ENCODE measurements at regions not wholly inside any gene's neighbourhood (a gene's known extent, or its start where the extent isn't known, plus 50 kb on each side); places are given as distances from the start of the nearest gene placed in this dataset.

DNA sequence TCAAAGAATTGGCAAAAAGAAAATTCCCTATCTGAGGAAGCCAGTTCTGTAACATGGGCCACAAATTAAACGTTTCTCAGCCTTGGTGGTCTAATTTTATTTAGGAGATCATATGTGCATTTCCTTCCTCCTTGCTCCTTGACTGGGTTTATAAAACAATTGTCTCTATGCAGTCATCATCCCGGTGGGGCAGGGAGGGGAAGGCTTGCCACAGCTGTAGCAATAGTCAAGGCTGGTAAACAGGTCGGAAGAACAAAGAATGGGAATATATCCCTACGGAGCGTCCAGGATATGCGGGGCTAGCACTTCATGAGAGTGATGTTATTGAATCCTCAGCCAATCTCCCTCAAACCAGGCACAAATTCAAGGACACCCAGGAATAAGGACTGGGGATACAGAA, 143.8 kb downstream of the RNF152 start:
- TF ChIP-seq CTCF (IDR thresholded peaks at IDR 0.05; ENCODE audit: low read depth, low read length), result no peak
- H3K4me3 ChIP-seq (ENCODE audit: low read depth, low read length), result no peak overlapping the region

- no peak overlapping the region for H3K4me3 ChIP-seq (ENCODE audit: low read depth, low read length)
- TF ChIP-seq CTCF (IDR thresholded peaks at IDR 0.05; ENCODE audit: low read depth, low read length), result no peak
Observed at GRCh38 chr18:61748004-61748403, 144.8 kb downstream of the RNF152 start.

- H3K4me3 ChIP-seq (ENCODE audit: low read depth, low read length), result no peak overlapping the region
- TF ChIP-seq CTCF (IDR thresholded peaks at IDR 0.05; ENCODE audit: low read depth, low read length), result no peak
Observed at GRCh38 chr18:61743775-61744531, 148.9 kb downstream of the RNF152 start.

DNA sequence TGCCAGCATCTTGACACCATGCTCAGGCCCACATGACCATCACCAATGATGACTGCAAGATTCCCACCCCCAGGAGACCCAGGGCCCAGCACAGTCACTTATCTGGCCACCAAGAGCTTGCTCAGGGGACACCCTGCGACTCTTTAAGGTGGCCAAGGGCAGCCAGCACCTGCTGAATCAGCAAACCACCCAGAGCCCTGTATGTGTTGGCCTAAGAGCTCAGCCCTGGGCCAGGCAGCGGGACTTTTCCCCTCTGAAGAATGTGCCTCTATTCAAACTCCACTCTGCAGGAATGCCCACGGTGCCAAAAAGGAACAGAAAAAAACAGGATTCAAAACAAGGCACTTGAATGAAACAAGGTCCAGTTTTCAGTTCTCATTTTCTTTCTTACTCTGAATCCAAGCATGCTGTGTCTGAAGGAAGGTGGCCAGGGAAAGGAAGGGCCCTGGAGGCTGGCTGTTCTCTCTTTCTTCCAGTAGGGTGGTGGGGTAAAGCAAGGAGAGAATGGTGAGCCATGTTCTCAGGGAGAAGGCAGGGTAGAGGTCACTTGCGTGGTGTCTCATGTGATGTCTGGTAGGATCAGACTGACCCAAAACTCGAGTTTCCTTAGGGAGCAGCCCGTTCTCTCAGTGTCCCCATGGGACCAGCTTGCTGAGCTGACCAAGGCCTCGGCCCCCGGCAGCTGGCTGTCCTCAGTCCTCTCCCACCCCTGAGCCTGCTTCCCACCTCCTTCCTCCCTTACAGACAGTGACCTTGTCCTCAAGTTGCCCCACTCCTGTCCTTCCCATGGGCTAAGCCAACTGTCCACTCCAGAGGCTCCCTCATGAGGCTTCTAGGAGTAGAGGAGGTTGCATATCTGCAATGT, 150.0 kb downstream of the RNF152 start:
- H3K4me3 ChIP-seq (ENCODE audit: low read depth, low read length), result no peak overlapping the region
- TF ChIP-seq CTCF (IDR thresholded peaks at IDR 0.05; ENCODE audit: low read depth, low read length), result no peak

GRCh38 chr18:61741881-61742454, 150.8 kb downstream of the RNF152 start:
- TF ChIP-seq CTCF (IDR thresholded peaks at IDR 0.05; ENCODE audit: low read depth, low read length), result no peak
- H3K4me3 ChIP-seq (ENCODE audit: low read depth, low read length), result no peak overlapping the region

GRCh38 chr18:61738488-61738887, 154.3 kb downstream of the RNF152 start:
- no peak for TF ChIP-seq CTCF (IDR thresholded peaks at IDR 0.05; ENCODE audit: low read depth, low read length)
- H3K4me3 ChIP-seq (ENCODE audit: low read depth, low read length), result no peak overlapping the region

- no peak for TF ChIP-seq CTCF (IDR thresholded peaks at IDR 0.05; ENCODE audit: low read depth, low read length)
- no peak overlapping the region for H3K4me3 ChIP-seq (ENCODE audit: low read depth, low read length)
Observed at GRCh38 chr18:61738042-61738441, 154.8 kb downstream of the RNF152 start.

Data from WI38 (cell line).